PC-9 (cell line): ENCODE measurements at regions not wholly inside any gene's neighbourhood (a gene's known extent, or its start where the extent isn't known, plus 50 kb on each side); places are given as distances from the start of the nearest gene placed in this dataset.
"Not testable (repeated sequence)": the region's sequence is repeated elsewhere in the genome, so short reads cannot be mapped to it uniquely, and the experiment has no call there.

Source experiments
- EZH2 ChIP-seq: fragments of 200-600 bp; sonication (generic); IDR thresholded peaks from 2 replicates; pipeline ENCODE4 v1.8.0; 2017; ENCODE audit warnings: antibody characterized with exemption, low read depth
- TF ChIP-seq, protein P1 (sequence below): fragments of 200-600 bp; sonication (generic); conservative IDR thresholded peaks from 2 replicates; pipeline ENCODE4 v1.6.1; 2017; ENCODE audit warnings: mixed run types, antibody characterized with exemption, mild to moderate bottlenecking, moderate library complexity

DNA sequence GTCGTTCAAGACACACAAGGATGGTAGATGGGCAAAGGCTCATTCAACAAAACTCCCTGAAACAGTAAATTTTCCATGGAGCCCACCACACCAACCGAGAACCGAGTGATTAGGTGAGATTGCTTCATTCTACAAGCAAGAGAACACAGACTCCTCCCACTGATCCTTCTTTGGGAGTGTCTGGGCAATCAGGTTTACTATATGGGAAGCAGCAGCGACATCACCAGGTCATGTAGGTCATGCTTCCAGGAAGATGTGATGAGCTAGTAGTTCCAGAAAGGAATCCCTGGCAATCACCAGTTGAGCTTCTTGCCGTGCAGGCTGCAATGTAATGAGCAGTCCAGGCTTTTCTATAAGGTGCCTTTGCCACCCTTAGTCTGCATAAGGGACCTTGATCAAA, 152.8 kb upstream of the NUDT10 start:
- TF ChIP-seq, protein P1, sequence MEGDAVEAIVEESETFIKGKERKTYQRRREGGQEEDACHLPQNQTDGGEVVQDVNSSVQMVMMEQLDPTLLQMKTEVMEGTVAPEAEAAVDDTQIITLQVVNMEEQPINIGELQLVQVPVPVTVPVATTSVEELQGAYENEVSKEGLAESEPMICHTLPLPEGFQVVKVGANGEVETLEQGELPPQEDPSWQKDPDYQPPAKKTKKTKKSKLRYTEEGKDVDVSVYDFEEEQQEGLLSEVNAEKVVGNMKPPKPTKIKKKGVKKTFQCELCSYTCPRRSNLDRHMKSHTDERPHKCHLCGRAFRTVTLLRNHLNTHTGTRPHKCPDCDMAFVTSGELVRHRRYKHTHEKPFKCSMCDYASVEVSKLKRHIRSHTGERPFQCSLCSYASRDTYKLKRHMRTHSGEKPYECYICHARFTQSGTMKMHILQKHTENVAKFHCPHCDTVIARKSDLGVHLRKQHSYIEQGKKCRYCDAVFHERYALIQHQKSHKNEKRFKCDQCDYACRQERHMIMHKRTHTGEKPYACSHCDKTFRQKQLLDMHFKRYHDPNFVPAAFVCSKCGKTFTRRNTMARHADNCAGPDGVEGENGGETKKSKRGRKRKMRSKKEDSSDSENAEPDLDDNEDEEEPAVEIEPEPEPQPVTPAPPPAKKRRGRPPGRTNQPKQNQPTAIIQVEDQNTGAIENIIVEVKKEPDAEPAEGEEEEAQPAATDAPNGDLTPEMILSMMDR, result not testable (repeated sequence)
- TF ChIP-seq EZH2, result not testable (repeated sequence)
